SK-N-SH (cell line): ENCODE measurements at regions not wholly inside any gene's neighbourhood (a gene's known extent, or its start where the extent isn't known, plus 50 kb on each side); places are given as distances from the start of the nearest gene placed in this dataset.

Experiments used
- CTCF ChIA-PET: fragments of 300-600, 350-600 bp; formaldehyde crosslinking; extraction: SDS; loops from one replicate; lab custom pipeline; 2021; lab: Yijun Ruan, JAX
- POLR2A ChIA-PET: fragments of 350-600 bp; sonication (Branson Sonifier 250); formaldehyde crosslinking; extraction: SDS; loops from one replicate; lab custom pipeline; 2020; ENCODE audit warnings: antibody characterized with exemption, inconsistent platforms; lab: Yijun Ruan, JAX
- DNase-seq: peaks from one replicate; pipeline ENCODE4 v3.0.0; 2012
- H2AFZ ChIP-seq: fragments of 200-600 bp; sonication (generic); 2 replicates; pipeline ENCODE4 v1.8.1; 2016; ENCODE audit warnings: antibody characterized with exemption, mild to moderate bottlenecking, low read depth
- H3F3A ChIP-seq: fragments of 200-600 bp; sonication (generic); replicated peaks from 2 replicates; pipeline ENCODE3; 2016; ENCODE audit warnings: antibody characterized with exemption, mild to moderate bottlenecking; ENCODE audit not compliant: insufficient read depth
- H3K27ac ChIP-seq, 2 experiments: fragments of 200-500 bp in 1 of 2; fragments of 200-600 bp in 1 of 2; sonication (Bioruptor generic) in 1 of 2; sonication (generic), shearing (Covaris generic) in 1 of 2; 2 replicates each; pipeline versions ENCODE4 v1.5.1 to v1.6.1; 2014 to 2016; ENCODE audit warnings: low read depth in 2 of 2, inconsistent platforms in 1 of 2, low read length in 1 of 2, mild to moderate bottlenecking in 1 of 2, mixed read lengths in 1 of 2
- H3K27me3 ChIP-seq: fragments of 200-600 bp; sonication (generic), shearing (Covaris generic); 2 replicates; pipeline ENCODE4 v1.6.1; 2016; ENCODE audit warnings: mixed run types; ENCODE audit not compliant: insufficient read depth
- H3K36me3 ChIP-seq, 2 experiments: fragments of 200-500 bp in 1 of 2; fragments of 200-600 bp in 1 of 2; sonication (Bioruptor generic) in 1 of 2; sonication (generic) in 1 of 2; replicated peaks in 1 of 2; 2 replicates each; pipeline versions ENCODE3 to v1.5.1; 2014 to 2016; ENCODE audit warnings: low read length in 1 of 2, mild to moderate bottlenecking in 1 of 2; ENCODE audit not compliant: insufficient read depth in 2 of 2, control insufficient read depth in 1 of 2
- H3K4me1 ChIP-seq, 2 experiments: fragments of 200-500 bp in 1 of 2; fragments of 200-600 bp in 1 of 2; sonication (Bioruptor generic) in 1 of 2; sonication (generic), shearing (Covaris generic) in 1 of 2; 2 replicates each; pipeline versions ENCODE4 v1.5.1 to v1.6.1; 2014 to 2016; ENCODE audit warnings: low read depth in 1 of 2, low read length in 1 of 2, mixed run types in 1 of 2; ENCODE audit not compliant: insufficient read depth in 2 of 2, control insufficient read depth in 1 of 2
- H3K4me2 ChIP-seq: fragments of 200-600 bp; sonication (generic), shearing (Covaris generic); 2 replicates; pipeline ENCODE4 v1.6.1; 2017; ENCODE audit warnings: mixed run types
- H3K4me3 ChIP-seq, 2 experiments: fragments of 200-500 bp in 1 of 2; fragments of 200-600 bp in 1 of 2; sonication (Bioruptor generic) in 1 of 2; sonication (generic), shearing (Covaris generic) in 1 of 2; 2 replicates each; pipeline versions ENCODE4 v1.5.1 to v1.8.1; 2014 to 2016; ENCODE audit warnings: low read depth in 2 of 2, inconsistent platforms in 1 of 2, low read length in 1 of 2, mild to moderate bottlenecking in 1 of 2, mixed read lengths in 1 of 2, moderate library complexity in 1 of 2
- H3K79me2 ChIP-seq: fragments of 200-600 bp; sonication (generic); 2 replicates; pipeline ENCODE4 v1.8.1; 2017; ENCODE audit warnings: mild to moderate bottlenecking; ENCODE audit not compliant: insufficient read depth
- H3K9ac ChIP-seq: fragments of 200-600 bp; sonication (generic); 2 replicates; pipeline ENCODE4 v1.6.1; 2017; ENCODE audit warnings: mixed run types
- H3K9me2 ChIP-seq: fragments of 200-600 bp; sonication (generic); 2 replicates; pipeline ENCODE4 v1.6.1; 2017; ENCODE audit warnings: mixed run types
- H3K9me3 ChIP-seq: fragments of 200-600 bp; sonication (generic); 2 replicates; pipeline ENCODE4 v1.6.1; 2017; ENCODE audit warnings: mixed run types, mild to moderate bottlenecking, moderate library complexity
- H4K20me1 ChIP-seq: fragments of 200-600 bp; sonication (generic); 2 replicates; pipeline ENCODE4 v1.6.1; 2017; ENCODE audit warnings: mild to moderate bottlenecking, mixed run types; ENCODE audit not compliant: insufficient read depth
- CHD2 ChIP-seq: fragments of 150-350 bp; IDR thresholded peaks from 2 replicates; pipeline ENCODE4 v1.6.1; 2018; ENCODE audit warnings: low read length; ENCODE audit not compliant: partially characterized antibody
- ELF1 ChIP-seq: IDR thresholded peaks from 2 replicates; pipeline ENCODE4 v1.4.0; 2012
- FOXJ3 ChIP-seq: sonication (generic); formaldehyde crosslinking; IDR thresholded peaks from 2 replicates; pipeline ENCODE4 v1.5.1; 2020; ENCODE audit warnings: mild to moderate bottlenecking, missing genetic modification reagents
- NFIC ChIP-seq: IDR thresholded peaks from 2 replicates; pipeline ENCODE4 v1.4.0; 2012; ENCODE audit warnings: borderline replicate concordance
- NRF1 ChIP-seq: IDR thresholded peaks from 2 replicates; pipeline ENCODE4 v1.6.1; 2012; ENCODE audit warnings: low read depth, mild to moderate bottlenecking, low read length
- RFX5 ChIP-seq: IDR thresholded peaks from 2 replicates; pipeline ENCODE4 v1.6.1; 2012; ENCODE audit warnings: mild to moderate bottlenecking, improper control_type of control experiment, low read length
- RXRA ChIP-seq: IDR thresholded peaks from 2 replicates; pipeline ENCODE4 v1.4.0; 2012; ENCODE audit warnings: low read depth, mild to moderate bottlenecking, borderline replicate concordance
- SMC3 ChIP-seq: IDR thresholded peaks from 2 replicates; pipeline ENCODE4 v1.6.1; 2012; ENCODE audit warnings: low read depth, low read length, improper control_type of control experiment
- TCF12 ChIP-seq: IDR thresholded peaks from 2 replicates; pipeline ENCODE4 v1.4.0; 2012
- TEAD4 ChIP-seq: IDR thresholded peaks from 2 replicates; pipeline ENCODE4 v1.4.0; 2012; ENCODE audit warnings: mild to moderate bottlenecking, borderline replicate concordance; ENCODE audit not compliant: insufficient read depth
- YY1 ChIP-seq: IDR thresholded peaks from 2 replicates; pipeline ENCODE4 v1.4.0; 2012; ENCODE audit warnings: low read depth, mild to moderate bottlenecking
- WGBS: methylation state at CpG from one replicate; pipeline ENCODE4 v1.1.6; 2017; ENCODE audit warnings: low lambda C conversion rate; 5-methylcytosine and 5-hydroxymethylcytosine counted together
- TF ChIP-seq, protein P1 (sequence below): IDR thresholded peaks from 2 replicates; pipeline ENCODE4 v1.4.0; 2012; ENCODE audit warnings: low read depth, borderline replicate concordance
- TF ChIP-seq, protein P2 (sequence below): IDR thresholded peaks from 2 replicates; pipeline ENCODE4 v1.6.1; 2012; ENCODE audit warnings: mild to moderate bottlenecking, low read depth, low read length, moderate library complexity
- TF ChIP-seq, protein P3 (sequence below): fragments of 200-600 bp; sonication (generic); IDR thresholded peaks from 2 replicates; pipeline ENCODE4 v1.6.1; 2017; ENCODE audit warnings: antibody characterized with exemption, mild to moderate bottlenecking, moderate library complexity
- TF ChIP-seq, protein P4 (sequence below): IDR thresholded peaks from 2 replicates; pipeline ENCODE4; 2012

DNA sequence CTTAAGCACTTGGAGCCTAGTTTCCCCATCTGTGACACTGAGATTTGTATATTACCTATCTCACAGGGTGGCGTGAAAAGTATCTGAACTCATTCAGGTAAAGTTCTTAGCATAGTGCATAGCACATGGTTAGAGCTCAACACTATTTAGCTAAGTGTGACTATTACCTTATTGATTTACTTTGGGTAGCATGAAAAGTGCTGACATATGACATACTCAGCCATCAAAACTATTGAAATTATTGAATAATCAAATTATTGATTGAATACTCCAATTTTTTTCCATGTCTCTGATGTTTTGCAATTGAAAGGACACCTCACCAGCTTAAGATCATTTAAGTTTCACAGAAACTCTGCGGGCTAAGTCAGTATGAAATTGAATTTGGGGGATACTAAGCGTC lies 715.0 kb downstream of the EFNB2 start:
- no peak overlapping the region for H3K9ac ChIP-seq
- no peaks in the 10 kb centered on the region for H4K20me1 ChIP-seq
- no peak overlapping the region for H3K4me3 ChIP-seq
- H3K79me2 ChIP-seq, result no peaks in the 10 kb centered on the region
- WGBS, result 50% methylated on average over 3 of the region's 3 CpGs
- no peak for DNase-seq
- ChIA-PET POLR2A (no interaction called here), CTCF (interaction anchor here (0.6 kb wide), 1 partner anchor 21 kb away, joined by 3 read pairs; no protein-coding TSS in a partner anchor)
- no peaks in the 10 kb centered on the region; a peak in 1 of 4 replicates for H3K4me1 ChIP-seq
- H3K9me2 ChIP-seq, result no peaks in the 10 kb centered on the region
- no peak overlapping the region for H3K4me2 ChIP-seq
- no peaks in the 10 kb centered on the region for H3F3A ChIP-seq
- H3K36me3 ChIP-seq, result no peaks in the 10 kb centered on the region
- H3K9me3 ChIP-seq, result no peaks in the 10 kb centered on the region
- no peak overlapping the region for H2AFZ ChIP-seq
- no peak for TF ChIP-seq NFIC
- no peak for TF ChIP-seq TEAD4
- no peak for TF ChIP-seq TCF12
- no peak for TF ChIP-seq CHD2
- TF ChIP-seq, protein P1, sequence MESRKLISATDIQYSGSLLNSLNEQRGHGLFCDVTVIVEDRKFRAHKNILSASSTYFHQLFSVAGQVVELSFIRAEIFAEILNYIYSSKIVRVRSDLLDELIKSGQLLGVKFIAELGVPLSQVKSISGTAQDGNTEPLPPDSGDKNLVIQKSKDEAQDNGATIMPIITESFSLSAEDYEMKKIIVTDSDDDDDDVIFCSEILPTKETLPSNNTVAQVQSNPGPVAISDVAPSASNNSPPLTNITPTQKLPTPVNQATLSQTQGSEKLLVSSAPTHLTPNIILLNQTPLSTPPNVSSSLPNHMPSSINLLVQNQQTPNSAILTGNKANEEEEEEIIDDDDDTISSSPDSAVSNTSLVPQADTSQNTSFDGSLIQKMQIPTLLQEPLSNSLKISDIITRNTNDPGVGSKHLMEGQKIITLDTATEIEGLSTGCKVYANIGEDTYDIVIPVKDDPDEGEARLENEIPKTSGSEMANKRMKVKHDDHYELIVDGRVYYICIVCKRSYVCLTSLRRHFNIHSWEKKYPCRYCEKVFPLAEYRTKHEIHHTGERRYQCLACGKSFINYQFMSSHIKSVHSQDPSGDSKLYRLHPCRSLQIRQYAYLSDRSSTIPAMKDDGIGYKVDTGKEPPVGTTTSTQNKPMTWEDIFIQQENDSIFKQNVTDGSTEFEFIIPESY, result no peak
- no peak for TF ChIP-seq FOXJ3 (CRISPR knock-in tag)
- TF ChIP-seq ELF1, result no peak
- TF ChIP-seq, protein P2, sequence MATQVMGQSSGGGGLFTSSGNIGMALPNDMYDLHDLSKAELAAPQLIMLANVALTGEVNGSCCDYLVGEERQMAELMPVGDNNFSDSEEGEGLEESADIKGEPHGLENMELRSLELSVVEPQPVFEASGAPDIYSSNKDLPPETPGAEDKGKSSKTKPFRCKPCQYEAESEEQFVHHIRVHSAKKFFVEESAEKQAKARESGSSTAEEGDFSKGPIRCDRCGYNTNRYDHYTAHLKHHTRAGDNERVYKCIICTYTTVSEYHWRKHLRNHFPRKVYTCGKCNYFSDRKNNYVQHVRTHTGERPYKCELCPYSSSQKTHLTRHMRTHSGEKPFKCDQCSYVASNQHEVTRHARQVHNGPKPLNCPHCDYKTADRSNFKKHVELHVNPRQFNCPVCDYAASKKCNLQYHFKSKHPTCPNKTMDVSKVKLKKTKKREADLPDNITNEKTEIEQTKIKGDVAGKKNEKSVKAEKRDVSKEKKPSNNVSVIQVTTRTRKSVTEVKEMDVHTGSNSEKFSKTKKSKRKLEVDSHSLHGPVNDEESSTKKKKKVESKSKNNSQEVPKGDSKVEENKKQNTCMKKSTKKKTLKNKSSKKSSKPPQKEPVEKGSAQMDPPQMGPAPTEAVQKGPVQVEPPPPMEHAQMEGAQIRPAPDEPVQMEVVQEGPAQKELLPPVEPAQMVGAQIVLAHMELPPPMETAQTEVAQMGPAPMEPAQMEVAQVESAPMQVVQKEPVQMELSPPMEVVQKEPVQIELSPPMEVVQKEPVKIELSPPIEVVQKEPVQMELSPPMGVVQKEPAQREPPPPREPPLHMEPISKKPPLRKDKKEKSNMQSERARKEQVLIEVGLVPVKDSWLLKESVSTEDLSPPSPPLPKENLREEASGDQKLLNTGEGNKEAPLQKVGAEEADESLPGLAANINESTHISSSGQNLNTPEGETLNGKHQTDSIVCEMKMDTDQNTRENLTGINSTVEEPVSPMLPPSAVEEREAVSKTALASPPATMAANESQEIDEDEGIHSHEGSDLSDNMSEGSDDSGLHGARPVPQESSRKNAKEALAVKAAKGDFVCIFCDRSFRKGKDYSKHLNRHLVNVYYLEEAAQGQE, result no peak
- no peaks in the 10 kb centered on the region for H3K27me3 ChIP-seq
- H3K27ac ChIP-seq, result no peak overlapping the region

DNA sequence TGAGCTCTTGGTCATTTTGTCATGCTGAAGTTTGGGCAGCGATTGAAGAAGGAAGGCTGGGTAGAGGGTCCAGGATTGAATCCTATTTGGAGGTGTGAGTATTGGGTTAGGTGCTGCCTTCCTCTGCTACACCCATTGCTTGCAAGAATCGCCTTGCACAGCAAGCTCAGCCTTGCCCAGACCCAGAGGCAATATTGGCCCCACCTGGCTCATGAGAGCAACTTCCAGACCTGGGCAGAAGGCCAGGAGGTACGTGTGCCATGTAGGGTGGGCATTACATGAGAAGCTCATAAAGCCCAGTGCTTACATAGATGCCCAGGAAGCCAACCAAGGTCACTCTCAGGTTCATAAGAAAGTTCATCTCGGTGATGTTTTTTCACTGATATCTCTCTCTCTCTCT lies 718.0 kb downstream of the EFNB2 start:
- Histone ChIP-seq H3K79me2 (no peaks in the 10 kb centered on the region), H3K27me3 (no peaks in the 10 kb centered on the region), H3K4me3 (no peak overlapping the region), H3K9me3 (no peaks in the 10 kb centered on the region), H2AFZ (no peak overlapping the region), H3F3A (no peaks in the 10 kb centered on the region), H4K20me1 (no peaks in the 10 kb centered on the region), H3K27ac (no peak overlapping the region), H3K4me1 (peaks cover 0 to 6% of the 10 kb centered on the region in 2 experiments; a peak in 2 of 4 replicates), H3K9ac (no peak overlapping the region), H3K36me3 (no peaks in the 10 kb centered on the region), H3K9me2 (no peaks in the 10 kb centered on the region), H3K4me2 (no peak overlapping the region)
- ChIA-PET POLR2A (no interaction called here), CTCF (interaction anchor here (1.1 to 2.0 kb wide), 2 partner anchors 9 kb away, joined by 3 to 8 read pairs; no protein-coding TSS in a partner anchor)
- DNase-seq, result no peak
- WGBS, result 71% methylated on average over 2 of the region's 4 CpGs
- TF ChIP-seq RXRA, result no peak
- TF ChIP-seq, protein P3, sequence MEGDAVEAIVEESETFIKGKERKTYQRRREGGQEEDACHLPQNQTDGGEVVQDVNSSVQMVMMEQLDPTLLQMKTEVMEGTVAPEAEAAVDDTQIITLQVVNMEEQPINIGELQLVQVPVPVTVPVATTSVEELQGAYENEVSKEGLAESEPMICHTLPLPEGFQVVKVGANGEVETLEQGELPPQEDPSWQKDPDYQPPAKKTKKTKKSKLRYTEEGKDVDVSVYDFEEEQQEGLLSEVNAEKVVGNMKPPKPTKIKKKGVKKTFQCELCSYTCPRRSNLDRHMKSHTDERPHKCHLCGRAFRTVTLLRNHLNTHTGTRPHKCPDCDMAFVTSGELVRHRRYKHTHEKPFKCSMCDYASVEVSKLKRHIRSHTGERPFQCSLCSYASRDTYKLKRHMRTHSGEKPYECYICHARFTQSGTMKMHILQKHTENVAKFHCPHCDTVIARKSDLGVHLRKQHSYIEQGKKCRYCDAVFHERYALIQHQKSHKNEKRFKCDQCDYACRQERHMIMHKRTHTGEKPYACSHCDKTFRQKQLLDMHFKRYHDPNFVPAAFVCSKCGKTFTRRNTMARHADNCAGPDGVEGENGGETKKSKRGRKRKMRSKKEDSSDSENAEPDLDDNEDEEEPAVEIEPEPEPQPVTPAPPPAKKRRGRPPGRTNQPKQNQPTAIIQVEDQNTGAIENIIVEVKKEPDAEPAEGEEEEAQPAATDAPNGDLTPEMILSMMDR, result no peak
- TF ChIP-seq, protein P4, sequence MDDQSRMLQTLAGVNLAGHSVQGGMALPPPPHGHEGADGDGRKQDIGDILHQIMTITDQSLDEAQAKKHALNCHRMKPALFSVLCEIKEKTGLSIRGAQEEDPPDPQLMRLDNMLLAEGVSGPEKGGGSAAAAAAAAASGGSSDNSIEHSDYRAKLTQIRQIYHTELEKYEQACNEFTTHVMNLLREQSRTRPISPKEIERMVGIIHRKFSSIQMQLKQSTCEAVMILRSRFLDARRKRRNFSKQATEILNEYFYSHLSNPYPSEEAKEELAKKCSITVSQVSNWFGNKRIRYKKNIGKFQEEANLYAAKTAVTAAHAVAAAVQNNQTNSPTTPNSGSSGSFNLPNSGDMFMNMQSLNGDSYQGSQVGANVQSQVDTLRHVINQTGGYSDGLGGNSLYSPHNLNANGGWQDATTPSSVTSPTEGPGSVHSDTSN, result no peak
- TF ChIP-seq NRF1, result no peak
- no peak for TF ChIP-seq YY1
- no peak for TF ChIP-seq TCF12
- no peak for TF ChIP-seq SMC3
- no peak for TF ChIP-seq RFX5
- TF ChIP-seq, protein P2, result no peak
